Epidermal melanocyte (primary cell): ENCODE measurements at regions not wholly inside any gene's neighbourhood (a gene's known extent, or its start where the extent isn't known, plus 50 kb on each side); places are given as distances from the start of the nearest gene placed in this dataset.
A peak's percentile ranks its signal among the peaks of the same experiment; 100 is the strongest.
"Not testable (repeated sequence)": the region's sequence is repeated elsewhere in the genome, so short reads cannot be mapped to it uniquely, and the experiment has no call there.

Experiments used
- DNase-seq: peaks from one replicate; pipeline ENCODE4 v3.0.0; 2011; ENCODE audit warnings: low spot score; ENCODE audit not compliant: insufficient read length

DNA sequence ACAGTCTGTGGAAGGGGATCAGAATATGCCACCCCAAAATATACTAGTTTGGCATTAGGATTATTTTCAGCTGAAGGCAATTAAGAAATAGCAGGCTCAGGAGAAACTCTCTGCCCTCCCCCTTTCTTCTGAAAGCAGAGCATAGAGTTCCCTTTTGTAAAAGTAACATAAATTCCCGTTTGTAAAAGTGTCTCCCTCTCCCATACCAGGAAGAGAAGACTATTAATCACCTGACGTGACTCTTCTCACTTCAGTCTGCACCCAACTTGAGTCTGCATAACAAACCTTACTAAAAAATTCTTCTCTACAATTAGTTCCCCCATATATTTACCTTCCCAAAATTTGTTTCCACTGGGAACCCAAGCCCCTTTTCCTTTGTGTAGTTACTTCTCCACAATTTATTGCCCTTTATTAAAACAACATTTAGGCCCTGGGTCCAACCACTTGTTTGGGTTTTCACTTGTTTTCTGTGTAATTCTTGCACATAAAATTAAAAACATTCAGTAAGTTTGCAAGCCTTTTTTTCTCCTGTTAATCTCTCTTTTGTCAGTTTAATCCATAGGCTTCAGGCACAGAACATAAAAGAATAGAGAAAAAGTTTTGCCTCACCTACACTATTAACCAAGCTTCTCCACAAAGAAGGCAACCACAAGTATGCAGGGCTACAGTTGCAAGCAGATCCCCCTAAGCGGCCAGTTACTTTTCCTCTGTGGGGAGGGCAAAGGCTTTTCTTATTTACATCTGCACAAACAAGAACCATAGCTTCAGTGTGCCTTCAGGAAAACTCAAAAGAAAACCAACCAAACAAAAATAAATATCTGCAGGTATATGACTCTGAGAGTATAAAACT, 73.8 kb upstream of the EPCAM start:
- no peak for DNase-seq

DNA sequence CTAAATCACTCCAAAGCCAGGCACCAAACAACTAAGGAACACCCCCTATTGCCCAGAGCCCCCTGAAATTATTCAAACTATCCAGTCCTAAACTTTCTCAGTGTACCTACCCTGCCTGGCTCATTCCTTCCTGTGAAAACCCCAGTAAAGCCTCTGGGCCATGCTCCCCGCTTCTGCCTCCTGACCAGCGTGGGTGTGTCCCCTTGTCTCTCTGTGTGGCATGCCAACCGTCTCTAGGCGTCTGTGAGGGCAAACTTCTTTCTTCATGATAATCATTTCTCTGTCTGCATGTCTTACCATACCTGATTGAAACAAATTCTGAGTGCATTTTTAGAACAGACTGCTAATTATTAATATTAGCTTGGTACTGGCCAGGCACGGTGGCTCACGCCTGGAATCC, 75.1 kb upstream of the EPCAM start:
- no peak for DNase-seq

DNA sequence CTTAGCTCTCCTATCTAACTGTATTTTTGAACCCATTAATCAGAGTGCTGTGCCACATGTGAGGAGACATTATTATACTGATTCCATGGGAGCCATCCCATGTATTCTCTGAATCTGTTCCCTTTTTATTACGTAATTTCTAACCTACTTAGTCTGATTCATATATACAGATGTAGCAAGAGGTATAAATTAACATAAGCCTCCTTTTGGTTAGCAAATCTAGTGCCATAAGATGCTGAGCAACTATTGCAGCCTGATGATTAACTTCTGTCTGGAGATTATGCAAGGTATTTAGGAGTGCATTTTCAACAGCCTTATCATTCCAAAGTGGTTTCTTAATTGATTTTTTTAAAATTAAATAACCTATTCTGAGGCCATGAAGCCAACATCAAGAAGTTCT, 80.2 kb upstream of the EPCAM start:
- no peak for DNase-seq

DNA sequence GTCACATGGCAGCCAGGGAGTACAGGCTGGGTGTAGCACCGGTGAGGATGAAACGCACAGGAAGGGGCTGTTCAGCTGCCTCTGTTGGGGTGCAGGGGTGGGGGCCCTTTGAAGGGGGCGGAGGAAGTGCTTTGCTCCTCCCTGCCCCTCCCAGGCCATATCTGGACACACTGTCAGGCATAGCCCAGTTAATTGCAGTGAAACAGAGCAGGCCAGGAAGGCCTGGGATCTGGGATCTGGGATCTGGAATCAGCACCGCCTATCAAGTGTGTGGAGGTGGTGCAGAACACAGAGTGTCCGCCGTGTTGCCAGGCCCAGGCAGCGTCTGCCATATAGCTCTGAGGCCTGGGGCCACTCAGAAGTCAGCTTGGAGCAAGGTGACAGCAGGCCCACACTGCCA, 85.5 kb upstream of the EPCAM start:
- no peak for DNase-seq

DNA sequence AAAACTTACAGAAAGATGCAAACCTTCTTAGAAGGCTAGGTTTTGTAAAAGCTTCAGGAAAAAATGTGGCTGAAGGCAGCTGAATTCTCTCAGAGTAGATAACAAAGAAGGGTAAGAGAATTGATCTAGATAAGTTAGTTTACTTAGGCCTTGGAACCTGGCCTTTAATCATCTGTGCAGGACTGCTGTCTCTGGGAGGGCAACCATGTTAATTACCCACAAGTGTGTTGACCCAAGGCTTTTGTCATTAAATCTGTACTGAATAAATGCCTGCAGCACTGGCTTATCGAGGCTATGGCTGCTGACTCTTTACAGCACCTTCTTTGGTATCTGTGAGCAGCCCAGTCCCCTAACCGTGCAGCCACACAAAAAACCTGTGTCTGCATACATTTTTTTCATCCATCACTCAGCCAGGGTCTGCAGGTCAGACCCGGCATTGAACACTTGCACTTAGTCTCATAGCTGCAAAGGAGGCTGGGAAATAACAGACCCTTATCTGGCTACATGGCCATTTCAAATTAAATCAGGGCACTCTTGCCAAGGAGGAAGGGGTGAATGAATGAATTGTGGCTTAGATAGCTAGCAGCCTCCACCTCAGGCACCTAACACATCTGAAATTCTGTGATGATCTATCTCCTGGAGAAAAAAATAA, 86.4 kb upstream of the EPCAM start:
- DNase-seq = no peak

DNA sequence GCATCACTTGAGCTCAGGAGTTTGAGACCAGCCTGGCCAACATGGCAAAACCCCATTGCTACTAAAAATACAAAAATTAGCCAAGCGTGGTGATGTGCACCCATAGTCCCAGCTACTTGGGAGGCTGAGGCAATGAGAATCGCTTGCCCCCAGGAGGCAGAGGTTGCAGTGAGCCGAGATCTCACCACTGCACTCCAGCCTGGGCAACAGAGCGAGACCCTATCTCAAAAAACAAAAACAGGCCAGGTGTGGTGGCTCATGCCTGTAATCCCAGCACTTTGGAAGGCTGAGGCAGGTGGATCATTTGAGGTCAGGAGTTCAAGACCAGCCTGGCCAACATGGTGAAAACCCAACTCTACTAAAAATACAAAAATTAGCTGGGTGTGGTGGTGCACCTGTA, 89.6 kb upstream of the EPCAM start:
- not testable (repeated sequence) for DNase-seq

DNA sequence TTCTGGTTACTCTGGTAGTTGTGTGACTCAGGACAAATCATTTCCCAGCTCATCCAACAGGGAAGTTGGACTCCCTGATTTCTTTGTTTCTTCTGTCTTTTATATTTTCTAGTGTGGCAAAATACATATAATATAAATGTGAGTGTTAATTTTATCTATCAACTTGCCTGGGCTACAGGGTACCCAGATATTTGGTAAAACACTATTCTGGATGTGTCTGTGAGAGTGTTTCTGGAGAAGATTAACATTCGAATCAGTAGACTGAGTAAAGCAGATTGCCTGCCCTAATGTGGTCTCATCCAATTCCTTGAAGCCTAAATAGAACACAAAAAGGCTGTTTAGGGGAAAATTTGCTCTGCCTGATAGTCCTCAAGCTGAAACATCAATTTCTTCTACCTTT, 91.1 kb upstream of the EPCAM start:
- DNase-seq = no peak

DNA sequence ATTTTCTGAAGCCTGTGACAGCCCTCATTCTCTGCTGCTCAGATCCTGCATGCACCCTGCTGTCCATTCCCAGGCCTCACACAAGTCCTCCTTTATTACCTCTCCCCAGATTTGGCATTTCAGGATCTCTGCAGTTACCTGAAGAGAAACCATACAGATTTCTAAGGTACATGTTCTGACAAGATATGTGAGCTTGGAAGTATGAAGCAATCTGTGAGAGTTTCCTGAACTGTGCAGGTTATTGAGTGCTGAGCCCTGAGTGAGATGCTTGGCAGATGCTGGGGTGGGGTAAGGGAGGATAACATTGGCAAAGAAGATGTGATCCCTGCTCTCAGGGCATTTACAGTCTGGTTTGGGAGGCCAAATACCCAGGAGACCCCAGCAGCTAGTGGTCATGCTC, 91.9 kb upstream of the EPCAM start:
- no peak for DNase-seq

DNA sequence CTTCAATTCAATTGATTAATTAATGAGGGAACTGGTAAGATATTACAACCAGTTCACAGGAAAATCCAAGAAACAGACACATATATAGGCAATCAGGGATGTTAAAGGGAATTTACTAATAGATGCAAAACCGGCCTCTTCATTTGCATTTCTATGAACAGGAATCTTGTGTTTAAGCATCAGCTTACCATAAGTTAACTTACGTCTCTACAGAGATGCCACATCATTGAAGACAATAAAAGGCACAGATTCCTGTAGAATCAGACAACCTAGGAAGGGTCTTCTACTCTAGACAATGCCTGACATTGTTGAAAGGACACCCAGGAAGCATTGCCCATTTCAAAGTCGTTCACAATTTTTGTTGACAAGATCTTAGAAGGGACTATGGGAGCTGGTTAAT, 93.0 kb upstream of the EPCAM start:
- DNase-seq = no peak

DNA sequence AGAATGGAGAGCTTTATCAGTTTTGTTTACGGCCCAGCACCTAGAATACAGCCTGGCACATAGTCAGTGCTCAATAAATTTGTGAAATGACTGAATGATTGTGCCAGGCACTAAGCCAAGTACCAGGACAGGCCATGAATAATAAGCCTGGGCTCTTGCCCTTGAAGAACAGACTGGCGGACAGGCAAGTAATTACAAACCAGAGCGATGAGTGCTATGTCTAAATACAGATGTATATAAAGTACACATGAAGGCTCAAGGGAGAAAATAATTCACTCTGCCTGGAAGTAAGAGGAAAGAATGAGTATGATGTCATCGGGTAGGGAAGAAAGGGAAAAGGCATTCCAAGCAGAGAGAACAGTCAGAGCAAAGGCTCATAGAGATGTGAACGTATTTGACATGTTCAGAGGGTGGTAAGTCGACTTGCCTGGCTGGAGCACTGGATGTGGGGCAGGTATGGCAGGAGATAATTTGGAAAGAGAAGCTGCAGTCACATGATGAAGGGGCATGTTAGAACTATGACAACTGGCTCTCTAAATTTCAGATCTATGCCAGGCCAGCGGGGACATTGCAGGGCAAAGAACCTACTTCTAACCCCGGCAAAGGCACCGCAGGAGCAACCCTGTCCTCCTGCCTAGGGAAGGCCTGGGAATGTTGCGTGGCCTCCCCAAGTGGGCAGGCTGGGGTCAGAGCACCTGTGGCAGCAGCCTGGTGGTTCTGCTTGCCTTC, 94.9 kb upstream of the EPCAM start:
- DNase-seq = no peak

DNA sequence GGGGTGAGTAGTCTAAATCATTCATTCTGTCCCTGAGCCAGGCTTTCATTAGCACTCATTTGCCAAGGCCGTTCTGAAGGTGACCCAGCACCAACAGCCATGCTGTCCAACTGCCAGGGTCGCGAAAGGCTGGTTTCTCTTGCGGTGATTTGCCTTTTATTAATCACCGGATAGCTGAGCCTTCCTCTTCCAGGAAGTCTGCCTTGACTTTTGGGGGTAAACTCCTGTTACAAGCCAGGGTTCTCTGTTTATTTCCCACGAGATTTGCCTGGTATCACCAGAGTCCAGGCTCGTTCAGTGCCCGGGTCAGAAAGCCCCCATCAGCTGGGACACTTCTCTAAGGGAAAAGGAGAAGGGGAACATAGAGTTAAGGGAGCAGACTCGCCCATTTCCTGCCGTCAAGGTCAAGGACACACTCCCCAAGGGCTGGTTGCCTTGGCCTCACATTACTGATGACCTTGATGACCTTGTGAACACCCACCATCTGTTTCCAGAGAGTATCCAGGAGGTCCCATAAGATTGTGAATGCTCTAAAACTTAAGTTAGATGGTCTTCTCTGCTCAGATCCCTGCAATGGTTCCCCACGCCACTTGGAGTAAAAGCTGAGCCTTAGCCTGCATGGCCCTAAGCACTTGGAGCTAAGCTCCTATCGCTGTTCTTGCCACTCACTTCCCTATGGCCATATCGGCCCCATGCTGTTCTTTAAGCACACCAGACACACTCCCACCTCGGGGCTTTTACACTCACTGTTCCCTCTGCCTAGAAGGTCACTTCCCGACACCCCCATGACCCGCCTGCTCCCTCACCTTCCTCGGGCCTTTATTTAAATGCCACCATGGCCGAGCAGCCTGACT, 96.0 kb upstream of the EPCAM start:
- DNase-seq = no peak

DNA sequence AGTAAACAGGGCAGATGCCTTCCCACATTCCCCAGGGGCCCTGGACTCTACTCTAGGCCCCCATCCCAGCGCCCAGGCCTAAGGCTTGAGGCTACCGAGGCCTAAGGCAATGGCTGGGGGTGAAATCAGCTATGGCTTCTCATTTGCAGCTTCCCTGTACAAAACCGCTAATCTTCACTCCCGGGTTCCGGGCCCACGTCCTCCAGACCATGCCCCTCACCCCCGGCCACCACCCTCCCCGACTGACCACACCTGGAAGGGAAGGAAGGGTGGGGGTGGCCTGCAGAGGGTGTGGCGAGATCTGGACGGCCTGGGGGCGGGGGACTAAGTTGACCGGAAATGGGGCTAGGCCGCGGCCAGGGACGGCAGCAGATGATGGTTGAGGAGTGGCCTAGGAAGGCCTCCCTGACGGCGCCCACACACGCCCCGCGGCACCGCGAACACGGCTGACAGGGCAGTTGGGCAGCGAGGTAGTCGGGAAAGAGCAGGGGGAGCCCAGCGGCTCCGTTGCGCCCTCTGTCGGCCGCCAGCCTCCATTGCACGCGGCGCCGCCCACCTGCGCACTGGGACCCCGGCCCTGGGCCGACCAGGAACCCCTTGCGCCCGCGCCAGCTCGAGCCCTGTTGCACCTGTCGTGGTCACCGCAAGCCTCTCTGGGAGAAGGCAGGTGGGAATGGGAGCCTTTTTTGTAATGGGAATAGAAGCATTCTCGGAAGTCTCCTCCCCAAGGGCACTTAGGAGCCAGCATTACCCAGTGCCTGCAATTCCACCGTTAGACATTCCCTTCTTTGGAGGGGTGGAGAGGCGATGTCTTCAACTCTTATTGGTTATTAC, 95.9 kb upstream of the CALM2 start:
- peak; percentile 80 for DNase-seq

DNA sequence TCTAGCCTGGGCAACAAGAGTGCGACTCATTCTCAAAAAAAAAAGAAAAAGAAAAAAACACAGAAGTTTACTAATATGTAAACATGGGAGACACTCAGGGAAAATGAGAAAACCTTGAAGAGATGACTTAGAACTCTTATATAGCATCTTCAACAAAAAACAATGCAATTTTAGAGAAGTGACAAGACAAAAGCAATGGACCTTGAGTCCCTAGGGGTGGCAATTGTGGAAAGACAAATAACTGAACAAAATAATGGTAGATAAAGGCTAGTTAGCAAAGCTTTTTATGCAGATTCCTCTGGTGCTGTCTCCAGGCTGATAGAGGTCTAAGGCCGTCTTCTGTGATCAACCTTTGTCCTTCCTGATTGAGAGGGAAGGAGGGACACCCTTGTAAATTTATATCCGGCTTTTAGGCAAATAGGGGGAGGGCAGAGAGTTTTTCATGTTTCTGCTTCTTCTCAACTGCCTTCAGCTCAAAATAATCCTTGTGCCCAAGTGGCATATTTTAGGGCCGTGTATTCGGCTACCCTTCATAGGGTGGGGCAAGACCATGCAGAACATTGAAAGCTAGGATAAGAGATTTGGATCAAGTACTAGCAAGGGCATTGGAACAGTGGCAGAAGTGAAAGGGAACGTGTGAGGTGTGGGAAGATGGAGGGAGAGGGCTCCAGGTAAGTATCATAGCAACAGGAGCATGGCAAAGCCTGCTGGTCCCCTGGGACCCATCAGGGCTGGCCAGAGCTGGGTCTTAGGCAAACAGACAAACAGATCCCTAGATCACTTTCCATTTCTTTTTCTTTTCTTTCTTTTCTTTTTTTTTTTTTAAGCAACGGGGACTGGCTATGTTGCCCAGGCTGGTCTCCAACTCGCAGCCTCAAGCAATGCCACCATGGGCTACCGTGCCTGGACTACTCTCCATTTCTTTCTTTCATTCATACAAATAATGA, 95.0 kb upstream of the CALM2 start:
- no peak for DNase-seq

DNA sequence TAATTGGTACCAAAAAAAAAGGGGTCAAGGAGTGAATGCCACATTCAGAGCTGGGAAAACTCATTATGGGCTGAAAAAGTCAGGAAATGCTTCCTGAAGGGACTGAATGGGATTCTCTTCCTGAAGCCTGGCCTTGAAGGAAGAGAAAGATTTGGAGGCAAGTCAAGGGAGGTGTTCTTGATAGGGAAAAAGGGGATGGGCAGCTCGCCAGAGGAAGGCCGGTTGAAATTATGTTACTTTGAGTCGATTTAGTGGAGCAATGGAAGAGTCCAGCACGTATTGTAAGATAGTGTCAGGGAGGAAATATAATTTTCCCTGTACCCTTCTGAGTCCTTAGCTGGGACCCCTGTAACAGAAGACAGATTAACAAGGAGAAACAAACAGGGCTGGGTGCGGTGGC, 94.1 kb upstream of the CALM2 start:
- no peak for DNase-seq

DNA sequence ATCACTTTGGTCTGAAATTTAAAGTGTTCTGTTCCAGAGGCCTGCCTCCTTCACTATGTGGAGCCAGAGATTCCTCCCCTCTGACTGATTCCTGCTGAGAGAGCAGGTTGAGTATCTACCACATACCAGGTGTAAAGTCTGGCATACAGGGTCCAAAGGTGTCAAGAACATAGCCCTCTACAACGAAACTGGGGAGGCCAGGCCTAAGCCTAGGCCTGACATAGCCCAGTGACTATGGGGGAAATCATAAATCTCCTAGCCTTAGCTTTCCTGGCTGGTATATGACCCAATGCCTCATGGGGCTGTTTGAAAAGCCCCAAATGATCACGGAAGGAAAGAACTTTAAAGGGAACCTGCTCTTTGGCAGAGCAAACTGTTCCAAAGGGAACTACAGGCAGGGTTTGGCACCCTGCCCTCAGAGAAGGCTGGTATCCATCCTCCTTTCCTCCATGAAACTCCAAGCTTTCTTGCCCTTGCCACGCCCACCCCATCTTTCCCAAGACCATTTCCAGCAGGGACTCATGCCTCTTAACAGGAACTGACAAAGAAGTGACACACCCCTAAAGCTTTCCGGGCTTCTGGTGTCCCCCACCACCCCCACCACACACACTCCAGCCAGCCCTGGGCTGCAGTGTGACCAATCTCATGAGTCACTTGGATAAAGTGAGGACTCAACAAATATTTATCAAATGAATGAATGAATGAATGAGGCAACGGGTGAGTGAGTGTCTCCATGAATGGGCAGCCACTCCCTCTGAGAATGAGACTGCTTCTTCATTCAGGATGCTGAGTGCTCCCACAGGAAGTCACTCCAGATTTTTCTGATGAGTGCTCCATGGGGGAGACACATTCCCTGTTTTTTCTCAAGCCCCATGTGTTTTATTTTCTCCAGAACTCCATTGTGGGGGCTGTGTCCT, 93.3 kb upstream of the CALM2 start:
- DNase-seq = peak; percentile 44

DNA sequence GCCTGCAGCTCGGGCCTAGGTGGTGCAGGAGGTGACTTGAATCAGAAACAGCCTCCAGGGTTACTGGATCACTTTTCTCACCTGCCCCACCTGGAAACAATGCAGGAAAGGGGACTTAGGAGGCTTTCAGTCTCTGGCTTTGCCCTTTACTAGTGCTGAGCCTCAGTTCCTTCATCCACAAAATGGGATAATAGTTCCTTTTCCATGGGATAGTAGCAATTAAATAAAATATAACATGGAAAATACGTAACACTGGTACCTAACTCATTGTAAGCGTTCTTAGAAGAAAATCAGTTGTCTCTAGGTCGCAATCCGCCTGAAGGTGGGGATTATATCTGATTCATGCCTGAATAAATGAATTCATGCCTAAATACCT, 91.4 kb upstream of the CALM2 start:
- DNase-seq = no peak

DNA sequence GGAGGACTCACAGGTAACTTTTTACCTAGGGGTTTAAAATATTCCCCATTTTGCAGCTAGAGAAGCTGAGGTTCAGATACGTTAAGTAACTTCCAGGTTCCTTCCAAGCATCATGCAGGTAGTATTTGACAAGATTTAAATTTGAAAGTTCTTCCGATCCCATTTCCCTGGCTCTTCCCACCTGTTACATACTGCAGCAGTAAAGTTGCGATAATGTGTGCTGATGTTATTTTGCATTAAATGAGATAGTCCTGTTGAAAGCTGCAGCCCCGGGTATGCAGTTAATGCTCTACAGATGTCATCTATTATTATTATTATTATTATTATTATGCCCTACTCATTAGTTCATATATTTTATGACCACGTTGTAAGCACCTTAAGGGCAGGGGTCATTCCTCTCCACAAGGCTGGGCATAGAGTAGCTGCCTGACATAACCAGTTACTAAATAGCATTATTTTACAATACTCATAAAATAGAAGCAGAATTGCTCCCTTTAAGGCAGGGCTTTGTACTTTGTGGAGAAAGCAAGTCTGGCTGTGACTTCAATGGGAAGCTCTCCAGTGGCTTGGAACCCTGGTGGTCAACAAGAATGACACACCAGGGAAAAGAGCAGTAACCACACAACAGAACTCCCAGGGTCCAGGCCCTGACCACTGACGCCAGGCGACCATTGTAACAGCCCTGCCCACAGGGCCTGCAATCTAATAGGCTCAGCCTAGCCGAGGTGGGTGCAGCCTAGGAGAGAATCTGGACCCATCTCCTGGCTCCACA, 90.8 kb upstream of the CALM2 start:
- DNase-seq = no peak

DNA sequence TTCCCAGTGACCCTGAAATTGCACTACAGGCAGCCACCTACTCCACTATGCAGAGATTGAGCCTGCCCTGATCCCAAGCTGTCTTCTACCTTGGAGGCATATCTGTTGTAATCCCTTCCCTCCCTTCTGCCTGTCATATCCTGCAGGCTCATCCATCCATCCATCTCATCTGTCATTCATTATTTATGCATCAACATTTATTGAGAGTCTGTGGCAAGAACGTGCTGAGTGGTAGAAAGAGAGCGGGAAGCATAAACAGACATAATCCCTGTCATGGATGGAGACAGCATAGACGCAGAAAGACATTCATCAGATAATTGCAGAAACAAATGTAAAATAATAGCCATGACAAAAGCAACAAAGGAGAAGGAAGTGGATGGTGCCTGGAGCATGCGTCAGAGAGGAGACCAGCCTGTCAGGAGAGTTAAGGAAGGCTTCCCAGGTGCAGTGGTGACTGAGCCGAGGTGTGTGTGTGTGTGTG, 89.5 kb upstream of the CALM2 start:
- DNase-seq = no peak
